ENCODE measurements at regions not wholly inside any gene's neighbourhood (a gene's known extent, or its start where the extent isn't known, plus 50 kb on each side); places are given as distances from the start of the nearest gene placed in this dataset.

DNA sequence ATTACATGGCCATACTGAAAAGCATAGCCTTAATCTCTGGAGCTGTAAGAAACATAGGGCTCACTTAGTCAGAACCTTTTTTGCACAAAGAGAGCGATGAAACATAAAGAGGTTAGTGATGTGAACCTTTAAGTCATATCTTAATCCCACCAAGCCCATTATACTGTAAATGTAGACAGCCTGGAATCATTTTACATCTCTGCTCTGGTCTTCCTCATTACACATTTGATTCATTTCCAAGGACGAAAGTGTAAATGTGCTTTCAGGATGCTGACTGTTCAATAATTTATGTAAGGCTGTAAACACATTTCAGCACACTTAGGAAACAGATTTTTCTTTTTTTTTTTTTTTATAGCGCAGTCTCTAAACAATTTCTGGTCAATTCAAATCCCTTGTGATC is 131.3 kb upstream of the B3GAT2 start:
- TF ChIP-seq, protein P1, sequence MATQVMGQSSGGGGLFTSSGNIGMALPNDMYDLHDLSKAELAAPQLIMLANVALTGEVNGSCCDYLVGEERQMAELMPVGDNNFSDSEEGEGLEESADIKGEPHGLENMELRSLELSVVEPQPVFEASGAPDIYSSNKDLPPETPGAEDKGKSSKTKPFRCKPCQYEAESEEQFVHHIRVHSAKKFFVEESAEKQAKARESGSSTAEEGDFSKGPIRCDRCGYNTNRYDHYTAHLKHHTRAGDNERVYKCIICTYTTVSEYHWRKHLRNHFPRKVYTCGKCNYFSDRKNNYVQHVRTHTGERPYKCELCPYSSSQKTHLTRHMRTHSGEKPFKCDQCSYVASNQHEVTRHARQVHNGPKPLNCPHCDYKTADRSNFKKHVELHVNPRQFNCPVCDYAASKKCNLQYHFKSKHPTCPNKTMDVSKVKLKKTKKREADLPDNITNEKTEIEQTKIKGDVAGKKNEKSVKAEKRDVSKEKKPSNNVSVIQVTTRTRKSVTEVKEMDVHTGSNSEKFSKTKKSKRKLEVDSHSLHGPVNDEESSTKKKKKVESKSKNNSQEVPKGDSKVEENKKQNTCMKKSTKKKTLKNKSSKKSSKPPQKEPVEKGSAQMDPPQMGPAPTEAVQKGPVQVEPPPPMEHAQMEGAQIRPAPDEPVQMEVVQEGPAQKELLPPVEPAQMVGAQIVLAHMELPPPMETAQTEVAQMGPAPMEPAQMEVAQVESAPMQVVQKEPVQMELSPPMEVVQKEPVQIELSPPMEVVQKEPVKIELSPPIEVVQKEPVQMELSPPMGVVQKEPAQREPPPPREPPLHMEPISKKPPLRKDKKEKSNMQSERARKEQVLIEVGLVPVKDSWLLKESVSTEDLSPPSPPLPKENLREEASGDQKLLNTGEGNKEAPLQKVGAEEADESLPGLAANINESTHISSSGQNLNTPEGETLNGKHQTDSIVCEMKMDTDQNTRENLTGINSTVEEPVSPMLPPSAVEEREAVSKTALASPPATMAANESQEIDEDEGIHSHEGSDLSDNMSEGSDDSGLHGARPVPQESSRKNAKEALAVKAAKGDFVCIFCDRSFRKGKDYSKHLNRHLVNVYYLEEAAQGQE (IDR thresholded peaks at IDR 0.05; ENCODE audit: insufficient replicate concordance, low read depth) = no peak
- TF ChIP-seq, protein P2, sequence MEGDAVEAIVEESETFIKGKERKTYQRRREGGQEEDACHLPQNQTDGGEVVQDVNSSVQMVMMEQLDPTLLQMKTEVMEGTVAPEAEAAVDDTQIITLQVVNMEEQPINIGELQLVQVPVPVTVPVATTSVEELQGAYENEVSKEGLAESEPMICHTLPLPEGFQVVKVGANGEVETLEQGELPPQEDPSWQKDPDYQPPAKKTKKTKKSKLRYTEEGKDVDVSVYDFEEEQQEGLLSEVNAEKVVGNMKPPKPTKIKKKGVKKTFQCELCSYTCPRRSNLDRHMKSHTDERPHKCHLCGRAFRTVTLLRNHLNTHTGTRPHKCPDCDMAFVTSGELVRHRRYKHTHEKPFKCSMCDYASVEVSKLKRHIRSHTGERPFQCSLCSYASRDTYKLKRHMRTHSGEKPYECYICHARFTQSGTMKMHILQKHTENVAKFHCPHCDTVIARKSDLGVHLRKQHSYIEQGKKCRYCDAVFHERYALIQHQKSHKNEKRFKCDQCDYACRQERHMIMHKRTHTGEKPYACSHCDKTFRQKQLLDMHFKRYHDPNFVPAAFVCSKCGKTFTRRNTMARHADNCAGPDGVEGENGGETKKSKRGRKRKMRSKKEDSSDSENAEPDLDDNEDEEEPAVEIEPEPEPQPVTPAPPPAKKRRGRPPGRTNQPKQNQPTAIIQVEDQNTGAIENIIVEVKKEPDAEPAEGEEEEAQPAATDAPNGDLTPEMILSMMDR (IDR thresholded peaks at IDR 0.05; ENCODE audit: insufficient read depth, low read length) = no peak
- TF ChIP-seq GABPA (IDR thresholded peaks at IDR 0.05; ENCODE audit: low read depth) (no peak), POLR2AphosphoS5 (IDR thresholded peaks at IDR 0.05; ENCODE audit: low read depth) (no peak), SPI1 (IDR thresholded peaks at IDR 0.05; ENCODE audit: borderline replicate concordance, low read depth) (no peak)
- DNase-seq (ENCODE audit: low read depth in 1 of 2, low spot score in 1 of 2) = no peak
- no peaks in the 10 kb centered on the region for H3K27me3 ChIP-seq (ENCODE audit: insufficient read depth, poor library complexity, severe bottlenecking)
- H3K27ac ChIP-seq (replicated peaks) = no peak overlapping the region
- H3K4me3 ChIP-seq (replicated peaks; ENCODE audit: insufficient read depth, low read length) = no peak overlapping the region

DNA sequence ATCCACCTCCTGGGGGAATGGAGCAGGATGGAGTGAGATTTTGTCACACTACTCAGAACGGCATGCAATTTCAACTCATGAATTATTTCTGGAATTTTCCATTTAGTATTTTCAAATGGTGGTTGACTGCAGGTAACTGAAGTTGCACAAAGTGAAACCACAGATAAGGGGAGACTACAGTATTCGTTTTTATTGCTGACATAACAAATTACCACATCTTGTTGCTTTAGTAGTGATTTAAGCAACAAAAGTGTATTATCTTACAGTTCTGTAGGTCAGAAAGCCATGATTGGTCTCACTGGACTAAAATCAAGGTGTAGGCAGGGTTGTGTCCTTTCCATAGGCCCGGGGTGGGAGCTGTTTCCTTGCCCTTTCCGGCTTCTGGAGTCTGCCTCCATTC is 133.4 kb upstream of the B3GAT2 start:
- Histone ChIP-seq H3K27ac (replicated peaks) (no peak overlapping the region), H3K27me3 (ENCODE audit: insufficient read depth, poor library complexity, severe bottlenecking) (no peaks in the 10 kb centered on the region), H3K4me3 (replicated peaks; ENCODE audit: insufficient read depth, low read length) (no peak overlapping the region)
- TF ChIP-seq POLR2AphosphoS5 (IDR thresholded peaks at IDR 0.05; ENCODE audit: low read depth) (no peak), SPI1 (IDR thresholded peaks at IDR 0.05; ENCODE audit: borderline replicate concordance, low read depth) (no peak), GABPA (IDR thresholded peaks at IDR 0.05; ENCODE audit: low read depth) (no peak)
- TF ChIP-seq, protein P1 (IDR thresholded peaks at IDR 0.05; ENCODE audit: insufficient replicate concordance, low read depth) = no peak
- TF ChIP-seq, protein P2 (IDR thresholded peaks at IDR 0.05; ENCODE audit: insufficient read depth, low read length) = no peak
- DNase-seq (ENCODE audit: low read depth in 1 of 2, low spot score in 1 of 2) = no peak

DNA sequence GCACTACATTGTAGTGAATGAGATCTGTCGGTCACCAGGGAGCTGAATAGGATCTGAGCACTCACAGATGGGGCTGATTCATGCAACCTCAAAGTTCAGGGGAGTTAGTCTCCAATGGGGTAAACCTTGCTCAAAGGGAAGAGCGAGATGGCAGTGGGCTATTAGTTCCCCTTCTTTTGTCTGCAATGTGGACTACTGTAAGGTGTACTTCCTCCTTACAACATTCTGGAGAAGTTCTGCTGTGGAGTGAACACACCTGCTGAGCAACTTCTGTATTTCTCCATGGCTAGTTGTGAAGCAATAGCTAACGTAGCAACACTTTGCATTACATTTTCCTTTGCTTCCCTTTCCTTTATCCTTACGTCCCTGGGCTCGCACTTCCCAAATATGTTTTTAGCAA is 134.3 kb upstream of the B3GAT2 start:
- H3K4me3 ChIP-seq (replicated peaks; ENCODE audit: insufficient read depth, low read length) = no peak overlapping the region
- H3K27ac ChIP-seq (replicated peaks) = peak overlapping the region; percentile 35
- TF ChIP-seq, protein P1 (IDR thresholded peaks at IDR 0.05; ENCODE audit: insufficient replicate concordance, low read depth) = no peak
- TF ChIP-seq SPI1 (IDR thresholded peaks at IDR 0.05; ENCODE audit: borderline replicate concordance, low read depth) (peak; percentile 64; the same call in 1 of the 2 replicates), POLR2AphosphoS5 (IDR thresholded peaks at IDR 0.05; ENCODE audit: low read depth) (peak; percentile 61; the same call in 1 of the 2 replicates), GABPA (IDR thresholded peaks at IDR 0.05; ENCODE audit: low read depth) (no peak)
- TF ChIP-seq, protein P2 (IDR thresholded peaks at IDR 0.05; ENCODE audit: insufficient read depth, low read length) = no peak
- DNase-seq (ENCODE audit: low read depth in 1 of 2, low spot score in 1 of 2) = peak; percentile 58 to 81
- H3K27me3 ChIP-seq (ENCODE audit: insufficient read depth, poor library complexity, severe bottlenecking) = no peaks in the 10 kb centered on the region

Data from HL-60 (cell line).